MM.1S (cell line): ENCODE measurements at regions not wholly inside any gene's neighbourhood (a gene's known extent, or its start where the extent isn't known, plus 50 kb on each side); places are given as distances from the start of the nearest gene placed in this dataset.

Experiments used
- DNase-seq: peaks from one replicate; pipeline ENCODE4 v3.0.0-alpha.2; 2015
- H2AFZ ChIP-seq: fragments of 300-600 bp; sonication (generic); 2 replicates; pipeline ENCODE4 v1.6.0; 2016; ENCODE audit warnings: antibody characterized with exemption, low read length
- H3F3A ChIP-seq: fragments of 300-600 bp; sonication (generic); 2 replicates; pipeline ENCODE4 v1.6.1; 2016; ENCODE audit warnings: mild to moderate bottlenecking, antibody characterized with exemption, low read length, moderate library complexity, mixed read lengths; ENCODE audit not compliant: insufficient read depth
- H3K27ac ChIP-seq: fragments of 300-600 bp; sonication (generic); 2 replicates; pipeline ENCODE4 v1.5.1; 2016; ENCODE audit warnings: mild to moderate bottlenecking, low read length
- H3K27me3 ChIP-seq: fragments of 300-600 bp; sonication (generic); replicated peaks from 2 replicates; pipeline ENCODE4 v1.6.0; 2016; ENCODE audit warnings: low read length; ENCODE audit not compliant: insufficient read depth
- H3K36me3 ChIP-seq: fragments of 300-600 bp; sonication (generic); replicated peaks from 2 replicates; pipeline ENCODE4 v1.6.1; 2016; ENCODE audit warnings: mild to moderate bottlenecking, low read length, mixed read lengths; ENCODE audit not compliant: insufficient read depth
- H3K4me1 ChIP-seq: fragments of 300-600 bp; sonication (generic); 2 replicates; pipeline ENCODE4 v1.6.1; 2016; ENCODE audit warnings: low read length, mixed read lengths
- H3K4me2 ChIP-seq: fragments of 300-600 bp; sonication (generic); 2 replicates; pipeline ENCODE4 v1.6.0; 2016; ENCODE audit warnings: low read depth, low read length
- H3K4me3 ChIP-seq: fragments of 300-600 bp; sonication (generic); 2 replicates; pipeline ENCODE4 v1.5.1; 2016; ENCODE audit warnings: low read length, mixed read lengths
- H3K79me2 ChIP-seq: fragments of 300-600 bp; sonication (generic); 2 replicates; pipeline ENCODE4 v1.6.1; 2016; ENCODE audit warnings: mixed run types, low read length, mixed read lengths
- H3K9ac ChIP-seq: fragments of 300-600 bp; sonication (generic); 2 replicates; pipeline ENCODE4 v1.6.1; 2016; ENCODE audit warnings: low read length, mixed read lengths
- H3K9me2 ChIP-seq: fragments of 300-600 bp; sonication (generic); replicated peaks from 2 replicates; pipeline ENCODE4 v1.6.1; 2016; ENCODE audit warnings: mild to moderate bottlenecking, low read length, mixed read lengths; ENCODE audit not compliant: insufficient read depth
- H3K9me3 ChIP-seq: fragments of 300-600 bp; sonication (generic); replicated peaks from 2 replicates; pipeline ENCODE4 v1.6.1; 2016; ENCODE audit warnings: mild to moderate bottlenecking, low read length, mixed read lengths; ENCODE audit not compliant: insufficient read depth
- H4K20me1 ChIP-seq: fragments of 300-600 bp; sonication (generic); 2 replicates; pipeline ENCODE4 v1.6.1; 2016; ENCODE audit warnings: mild to moderate bottlenecking, low read length, moderate library complexity, mixed read lengths; ENCODE audit not compliant: insufficient read depth
- EZH2 ChIP-seq: fragments of 300-600 bp; sonication (generic); optimal IDR thresholded peaks from 2 replicates; pipeline ENCODE3; 2017; ENCODE audit warnings: low read depth, mild to moderate bottlenecking, antibody characterized with exemption, low read length, mixed read lengths
- EZH2phosphoT487 ChIP-seq: fragments of 300-600 bp; sonication (generic); IDR thresholded peaks from 2 replicates; pipeline ENCODE4 v1.6.1; 2018; ENCODE audit warnings: antibody characterized with exemption, low read length
- TF ChIP-seq, protein P1 (sequence below): fragments of 300-600 bp; sonication (generic); IDR thresholded peaks from 2 replicates; pipeline ENCODE4 v1.5.1; 2016; ENCODE audit warnings: antibody characterized with exemption, low read length, mixed read lengths

DNA sequence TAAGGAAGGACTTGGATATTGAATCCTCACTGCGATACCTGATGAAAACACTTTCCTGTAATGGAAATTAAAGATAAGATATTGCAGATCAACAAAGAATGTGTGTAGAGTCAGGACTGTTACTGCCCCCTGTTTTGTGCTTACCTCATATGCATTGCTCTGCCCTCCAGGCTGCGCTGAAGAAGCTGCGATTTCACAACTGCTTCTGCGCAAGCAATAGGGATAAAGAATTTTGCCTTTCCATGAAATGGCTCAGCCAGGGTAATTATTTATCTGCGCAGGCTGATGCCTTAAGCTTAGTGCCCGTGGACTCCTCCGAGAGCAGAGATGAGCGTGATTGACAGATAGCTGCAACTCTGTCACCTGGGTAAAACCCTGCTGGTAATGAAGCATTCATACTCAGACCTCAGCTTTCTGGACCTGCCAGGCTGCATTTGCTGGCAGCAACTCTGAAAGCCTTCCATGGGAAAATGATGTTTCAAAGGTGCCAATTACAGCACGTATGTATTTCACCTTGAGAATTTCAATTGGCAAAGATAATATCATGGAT, 370.6 kb downstream of the SAMD5 start:
- TF ChIP-seq EZH2 (no peak), EZH2phosphoT487 (no peak)
- TF ChIP-seq, protein P1, sequence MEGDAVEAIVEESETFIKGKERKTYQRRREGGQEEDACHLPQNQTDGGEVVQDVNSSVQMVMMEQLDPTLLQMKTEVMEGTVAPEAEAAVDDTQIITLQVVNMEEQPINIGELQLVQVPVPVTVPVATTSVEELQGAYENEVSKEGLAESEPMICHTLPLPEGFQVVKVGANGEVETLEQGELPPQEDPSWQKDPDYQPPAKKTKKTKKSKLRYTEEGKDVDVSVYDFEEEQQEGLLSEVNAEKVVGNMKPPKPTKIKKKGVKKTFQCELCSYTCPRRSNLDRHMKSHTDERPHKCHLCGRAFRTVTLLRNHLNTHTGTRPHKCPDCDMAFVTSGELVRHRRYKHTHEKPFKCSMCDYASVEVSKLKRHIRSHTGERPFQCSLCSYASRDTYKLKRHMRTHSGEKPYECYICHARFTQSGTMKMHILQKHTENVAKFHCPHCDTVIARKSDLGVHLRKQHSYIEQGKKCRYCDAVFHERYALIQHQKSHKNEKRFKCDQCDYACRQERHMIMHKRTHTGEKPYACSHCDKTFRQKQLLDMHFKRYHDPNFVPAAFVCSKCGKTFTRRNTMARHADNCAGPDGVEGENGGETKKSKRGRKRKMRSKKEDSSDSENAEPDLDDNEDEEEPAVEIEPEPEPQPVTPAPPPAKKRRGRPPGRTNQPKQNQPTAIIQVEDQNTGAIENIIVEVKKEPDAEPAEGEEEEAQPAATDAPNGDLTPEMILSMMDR, result no peak
- Histone ChIP-seq H3K27me3 (no peaks in the 10 kb centered on the region), H3K79me2 (no peaks in the 10 kb centered on the region), H3K27ac (no peak overlapping the region), H3F3A (no peaks in the 10 kb centered on the region), H3K9ac (no peak overlapping the region), H3K4me1 (no peaks in the 10 kb centered on the region), H4K20me1 (no peaks in the 10 kb centered on the region), H2AFZ (no peak overlapping the region), H3K9me3 (no peaks in the 10 kb centered on the region), H3K4me3 (no peak overlapping the region), H3K9me2 (no peaks in the 10 kb centered on the region), H3K36me3 (no peaks in the 10 kb centered on the region), H3K4me2 (no peak overlapping the region)
- no peak for DNase-seq

DNA sequence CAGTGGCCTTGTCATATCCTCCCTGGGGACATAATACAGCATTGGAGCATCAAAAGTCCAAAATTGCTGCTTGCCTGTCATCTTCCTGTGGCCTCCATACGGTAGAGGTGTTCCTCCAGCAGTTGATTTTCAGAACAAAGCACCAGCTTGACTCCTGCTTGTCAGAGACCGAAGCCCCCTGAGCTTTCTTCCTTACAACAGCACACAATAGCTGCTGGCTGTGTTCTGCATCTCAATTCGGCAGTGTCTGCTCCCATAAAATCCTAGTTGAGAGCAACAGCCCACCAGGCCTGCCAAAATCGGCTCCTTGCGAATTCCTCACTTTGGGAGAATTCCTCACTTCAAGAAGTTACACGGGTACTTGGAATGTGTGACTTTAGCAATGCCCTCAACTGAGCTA, 372.9 kb downstream of the SAMD5 start:
- no peaks in the 10 kb centered on the region for H3K36me3 ChIP-seq
- H2AFZ ChIP-seq, result no peak overlapping the region
- H4K20me1 ChIP-seq, result no peaks in the 10 kb centered on the region
- DNase-seq, result no peak
- H3K9me2 ChIP-seq, result no peaks in the 10 kb centered on the region
- no peaks in the 10 kb centered on the region for H3F3A ChIP-seq
- no peaks in the 10 kb centered on the region for H3K9me3 ChIP-seq
- no peaks in the 10 kb centered on the region for H3K27me3 ChIP-seq
- H3K27ac ChIP-seq, result no peak overlapping the region
- no peak overlapping the region for H3K4me3 ChIP-seq
- H3K79me2 ChIP-seq, result no peaks in the 10 kb centered on the region
- no peak for TF ChIP-seq EZH2phosphoT487
- TF ChIP-seq, protein P1, result no peak
- no peak for TF ChIP-seq EZH2
- H3K4me2 ChIP-seq, result no peak overlapping the region
- H3K4me1 ChIP-seq, result no peaks in the 10 kb centered on the region
- no peak overlapping the region for H3K9ac ChIP-seq

DNA sequence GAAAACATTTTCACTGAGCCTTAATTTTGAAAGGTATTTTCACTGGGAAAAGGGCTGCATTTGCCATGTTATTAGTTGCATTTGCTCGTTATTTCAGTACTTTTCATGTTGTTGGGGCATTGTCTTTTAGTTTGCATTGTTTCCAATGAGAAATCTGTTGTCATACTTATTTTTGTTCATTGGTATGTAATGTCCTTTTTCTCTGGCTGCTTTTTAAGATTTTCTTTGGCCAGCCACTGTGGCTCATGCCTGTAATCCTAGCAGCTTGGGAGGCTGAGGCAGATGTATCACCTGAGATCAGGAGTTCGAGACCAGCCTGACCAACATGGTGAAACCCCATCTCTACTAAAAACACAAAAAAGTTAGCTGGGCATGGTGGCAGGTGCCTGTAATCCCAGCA, 379.9 kb downstream of the SAMD5 start:
- H3K4me2 ChIP-seq, result no peak overlapping the region
- no peaks in the 10 kb centered on the region for H3K27me3 ChIP-seq
- no peak overlapping the region for H3K27ac ChIP-seq
- H2AFZ ChIP-seq, result no peak overlapping the region
- no peaks in the 10 kb centered on the region for H3F3A ChIP-seq
- no peaks in the 10 kb centered on the region for H3K4me1 ChIP-seq
- no peaks in the 10 kb centered on the region for H3K79me2 ChIP-seq
- no peaks in the 10 kb centered on the region for H3K9me3 ChIP-seq
- no peak overlapping the region for H3K4me3 ChIP-seq
- H4K20me1 ChIP-seq, result no peaks in the 10 kb centered on the region
- no peaks in the 10 kb centered on the region for H3K36me3 ChIP-seq
- TF ChIP-seq, protein P1, result no peak
- TF ChIP-seq EZH2, result no peak
- no peak for TF ChIP-seq EZH2phosphoT487
- DNase-seq, result no peak
- no peaks in the 10 kb centered on the region for H3K9me2 ChIP-seq
- no peak overlapping the region for H3K9ac ChIP-seq
